ENCODE measurements at regions not wholly inside any gene's neighbourhood (a gene's known extent, or its start where the extent isn't known, plus 50 kb on each side); places are given as distances from the start of the nearest gene placed in this dataset.
"Not testable (repeated sequence)": the region's sequence is repeated elsewhere in the genome, so short reads cannot be mapped to it uniquely, and the experiment has no call there.

GRCh38 chr7:49100908-49101740 lies 176.8 kb downstream of the CDC14C start:
- not testable (repeated sequence) for DNase-seq (ENCODE audit: low spot score)

- no peak for DNase-seq (ENCODE audit: low spot score)
These were observed 178.1 kb downstream of the CDC14C start for GRCh38 chr7:49102411-49102810.

- no peak for DNase-seq (ENCODE audit: low spot score)
These were observed 187.4 kb downstream of the CDC14C start for GRCh38 chr7:49111706-49112105.

GRCh38 chr7:49112222-49112621 lies 187.9 kb downstream of the CDC14C start:
- no peak for DNase-seq (ENCODE audit: low spot score)

GRCh38 chr7:49112647-49113046 lies 188.3 kb downstream of the CDC14C start:
- DNase-seq (ENCODE audit: low spot score): no peak

GRCh38 chr7:49119706-49120105 lies 195.4 kb downstream of the CDC14C start:
- no peak for DNase-seq (ENCODE audit: low spot score)

GRCh38 chr7:49125246-49125645 lies 200.9 kb downstream of the CDC14C start:
- no peak for DNase-seq (ENCODE audit: low spot score)

GRCh38 chr7:49127359-49127913 lies 203.1 kb downstream of the CDC14C start:
- no peak for DNase-seq (ENCODE audit: low spot score)

GRCh38 chr7:49137978-49138377 lies 213.6 kb downstream of the CDC14C start:
- DNase-seq (ENCODE audit: low spot score): no peak

GRCh38 chr7:49150486-49150885 lies 226.1 kb downstream of the CDC14C start:
- DNase-seq (ENCODE audit: low spot score): no peak

- no peak for DNase-seq (ENCODE audit: low spot score)
These were observed 226.8 kb downstream of the CDC14C start for GRCh38 chr7:49151146-49151545.

GRCh38 chr7:49158321-49158720 lies 234.0 kb downstream of the CDC14C start:
- no peak for DNase-seq (ENCODE audit: low spot score)

GRCh38 chr7:49159536-49159935 lies 235.2 kb downstream of the CDC14C start:
- DNase-seq (ENCODE audit: low spot score): no peak

GRCh38 chr7:49166441-49166840 lies 242.1 kb downstream of the CDC14C start:
- DNase-seq (ENCODE audit: low spot score): peak; percentile 21

- DNase-seq (ENCODE audit: low spot score): no peak
These were observed 248.3 kb downstream of the CDC14C start for GRCh38 chr7:49172639-49173038.

- DNase-seq (ENCODE audit: low spot score): no peak
These were observed 250.0 kb downstream of the CDC14C start for GRCh38 chr7:49174396-49174795.

GRCh38 chr7:49187543-49188268 lies 263.4 kb downstream of the CDC14C start:
- peak; percentile 30 for DNase-seq (ENCODE audit: low spot score)

- DNase-seq (ENCODE audit: low spot score): no peak
These were observed 304.2 kb downstream of the CDC14C start for GRCh38 chr7:49228426-49229098.

- DNase-seq (ENCODE audit: low spot score): no peak
These were observed 304.9 kb downstream of the CDC14C start for GRCh38 chr7:49229246-49229645.

- no peak for DNase-seq (ENCODE audit: low spot score)
These were observed 319.2 kb downstream of the CDC14C start for GRCh38 chr7:49243521-49243920.

- DNase-seq (ENCODE audit: low spot score): no peak
These were observed 320.2 kb downstream of the CDC14C start for GRCh38 chr7:49244543-49244942.

GRCh38 chr7:49245062-49245461 lies 320.7 kb downstream of the CDC14C start:
- DNase-seq (ENCODE audit: low spot score): no peak

- no peak for DNase-seq (ENCODE audit: low spot score)
These were observed 323.4 kb downstream of the CDC14C start for GRCh38 chr7:49247759-49248158.

Measured in D341Med (cell line).